IgD-negative memory B cell (primary cell): ENCODE measurements at regions not wholly inside any gene's neighbourhood (a gene's known extent, or its start where the extent isn't known, plus 50 kb on each side); places are given as distances from the start of the nearest gene placed in this dataset.

Experiments used
- H3K27ac Mint-ChIP-seq, 3 donors: one replicate each; pipeline ENCODE4 v1.8.0; 2020 to 2022; ENCODE audit warnings: mild to moderate bottlenecking in 3 of 3, mixed read lengths in 3 of 3, moderate library complexity in 1 of 3
- H3K27me3 Mint-ChIP-seq: one replicate; pipeline ENCODE4 v1.8.0; 2021; ENCODE audit warnings: mixed read lengths
- H3K36me3 Mint-ChIP-seq: one replicate; pipeline ENCODE4 v1.8.0; 2020; ENCODE audit warnings: mild to moderate bottlenecking, mixed read lengths
- H3K4me1 Mint-ChIP-seq, 3 donors: one replicate each; pipeline ENCODE4 v1.8.0; 2020 to 2022; ENCODE audit warnings: mixed read lengths in 3 of 3, mild to moderate bottlenecking in 1 of 3
- H3K4me3 Mint-ChIP-seq, 4 donors: one replicate each; pipeline ENCODE4 v1.8.0; 2020 to 2022; ENCODE audit warnings: mild to moderate bottlenecking in 4 of 4, mixed read lengths in 4 of 4, moderate library complexity in 3 of 4
- H3K9me3 Mint-ChIP-seq, 3 donors: one replicate each; pipeline ENCODE4 v1.8.0; 2020 to 2021; ENCODE audit warnings: mixed read lengths in 3 of 3, mild to moderate bottlenecking in 1 of 3

- H3K27ac Mint-ChIP-seq, result no peak overlapping the region
- H3K27me3 Mint-ChIP-seq, result no peaks in the 10 kb centered on the region
- H3K36me3 Mint-ChIP-seq, result no peaks in the 10 kb centered on the region
- H3K9me3 Mint-ChIP-seq, result peaks cover 2 to 9% (median 7%) of the 10 kb centered on the region in 3 donors
- H3K4me3 Mint-ChIP-seq, result no peak overlapping the region
- H3K4me1 Mint-ChIP-seq, result no peaks in the 10 kb centered on the region
Measured at GRCh38 chr3:180239939-180240338, 203.2 kb upstream of the PEX5L start.

DNA sequence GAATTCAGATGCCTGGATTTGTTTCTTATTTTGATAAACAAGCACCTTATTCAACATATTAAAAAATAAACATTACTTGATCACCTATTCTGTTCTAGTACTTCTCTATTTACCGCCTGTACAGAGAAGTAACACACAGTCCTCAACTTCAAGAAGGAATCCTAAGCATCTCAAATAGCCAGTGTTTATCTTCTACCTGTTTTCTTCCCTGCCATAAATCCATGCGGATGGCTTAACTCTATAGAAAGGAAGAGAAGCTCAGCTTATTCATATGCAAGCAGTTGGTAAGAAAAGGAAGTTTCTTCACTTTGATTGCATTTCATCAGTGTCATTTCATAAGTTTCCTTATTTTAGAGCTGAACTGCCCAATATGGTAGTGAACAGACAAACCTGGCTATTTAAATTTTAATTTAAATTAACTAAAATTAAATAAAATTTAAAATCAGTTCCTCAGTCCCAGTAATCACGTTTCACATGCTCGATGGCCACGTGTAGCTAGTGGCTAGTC is 210.0 kb upstream of the PEX5L start:
- H3K4me1 Mint-ChIP-seq, result no peaks in the 10 kb centered on the region
- H3K36me3 Mint-ChIP-seq, result no peaks in the 10 kb centered on the region
- no peak overlapping the region for H3K4me3 Mint-ChIP-seq
- no peaks in the 10 kb centered on the region for H3K9me3 Mint-ChIP-seq
- H3K27ac Mint-ChIP-seq, result no peak overlapping the region
- peaks cover 3% of the 10 kb centered on the region for H3K27me3 Mint-ChIP-seq

- no peak overlapping the region for H3K27ac Mint-ChIP-seq
- peaks cover 3% of the 10 kb centered on the region for H3K27me3 Mint-ChIP-seq
- no peaks in the 10 kb centered on the region for H3K36me3 Mint-ChIP-seq
- H3K4me3 Mint-ChIP-seq, result no peak overlapping the region
- H3K4me1 Mint-ChIP-seq, result no peaks in the 10 kb centered on the region
- no peaks in the 10 kb centered on the region for H3K9me3 Mint-ChIP-seq
Measured at GRCh38 chr3:180250172-180250571, 213.4 kb upstream of the PEX5L start.

- no peaks in the 10 kb centered on the region for H3K36me3 Mint-ChIP-seq
- H3K27me3 Mint-ChIP-seq, result peaks cover 3% of the 10 kb centered on the region
- H3K4me3 Mint-ChIP-seq, result no peak overlapping the region
- no peaks in the 10 kb centered on the region for H3K4me1 Mint-ChIP-seq
- H3K9me3 Mint-ChIP-seq, result peaks cover 0 to 7% (median 3%) of the 10 kb centered on the region in 3 donors
- H3K27ac Mint-ChIP-seq, result no peak overlapping the region
Measured at GRCh38 chr3:180252683-180253082, 215.9 kb upstream of the PEX5L start.

GRCh38 chr3:180253283-180253682 is 216.5 kb upstream of the PEX5L start:
- Mint-ChIP-seq H3K36me3 (no peaks in the 10 kb centered on the region), H3K4me3 (no peak overlapping the region), H3K4me1 (no peaks in the 10 kb centered on the region), H3K9me3 (peaks cover 1 to 13% (median 3%) of the 10 kb centered on the region in 3 donors), H3K27ac (no peak overlapping the region), H3K27me3 (peaks cover 3% of the 10 kb centered on the region)

GRCh38 chr3:180264479-180264878 is 227.7 kb upstream of the PEX5L start:
- H3K27me3 Mint-ChIP-seq, result no peaks in the 10 kb centered on the region
- H3K9me3 Mint-ChIP-seq, result peaks cover 5 to 22% (median 16%) of the 10 kb centered on the region in 3 donors
- no peak overlapping the region for H3K27ac Mint-ChIP-seq
- H3K36me3 Mint-ChIP-seq, result no peaks in the 10 kb centered on the region
- H3K4me1 Mint-ChIP-seq, result peaks cover 7 to 9% (median 9%) of the 10 kb centered on the region in 3 donors
- no peak overlapping the region for H3K4me3 Mint-ChIP-seq

DNA sequence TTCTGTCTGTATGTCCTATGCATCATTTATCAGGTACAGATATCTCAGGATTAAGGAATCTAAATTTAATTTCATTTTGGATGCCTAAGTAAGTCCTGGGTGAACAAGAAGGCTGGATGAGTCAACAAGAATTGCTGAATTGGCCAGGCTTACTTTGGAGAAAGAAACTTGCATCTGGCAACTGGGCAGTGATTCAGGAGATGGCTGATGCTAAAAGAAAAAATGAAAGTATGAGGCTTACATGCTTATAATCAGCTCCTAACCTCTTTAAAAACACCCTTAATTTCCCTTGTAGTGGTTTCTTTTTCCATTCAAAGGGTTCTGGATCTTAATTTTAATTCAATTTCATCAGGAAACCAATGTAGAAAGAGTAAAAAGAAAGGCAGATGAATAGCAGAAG is 228.8 kb upstream of the PEX5L start:
- peaks cover 3 to 13% (median 12%) of the 10 kb centered on the region in 3 donors for H3K9me3 Mint-ChIP-seq
- no peaks in the 10 kb centered on the region for H3K27me3 Mint-ChIP-seq
- H3K36me3 Mint-ChIP-seq, result no peaks in the 10 kb centered on the region
- no peak overlapping the region for H3K27ac Mint-ChIP-seq
- H3K4me3 Mint-ChIP-seq, result no peak overlapping the region
- H3K4me1 Mint-ChIP-seq, result peaks cover 7 to 9% (median 9%) of the 10 kb centered on the region in 3 donors

GRCh38 chr3:180267202-180267843 is 230.6 kb upstream of the PEX5L start:
- Mint-ChIP-seq H3K27me3 (no peaks in the 10 kb centered on the region), H3K9me3 (peaks cover 0 to 3% (median 2%) of the 10 kb centered on the region in 3 donors), H3K4me1 (peaks cover 7 to 9% (median 9%) of the 10 kb centered on the region in 3 donors), H3K36me3 (no peaks in the 10 kb centered on the region), H3K27ac (peak overlapping the region in 2 of 3 donors; percentile 3 to 41), H3K4me3 (peak overlapping the region in 3 of 4 donors; percentile 18 to 66 (median 31))

DNA sequence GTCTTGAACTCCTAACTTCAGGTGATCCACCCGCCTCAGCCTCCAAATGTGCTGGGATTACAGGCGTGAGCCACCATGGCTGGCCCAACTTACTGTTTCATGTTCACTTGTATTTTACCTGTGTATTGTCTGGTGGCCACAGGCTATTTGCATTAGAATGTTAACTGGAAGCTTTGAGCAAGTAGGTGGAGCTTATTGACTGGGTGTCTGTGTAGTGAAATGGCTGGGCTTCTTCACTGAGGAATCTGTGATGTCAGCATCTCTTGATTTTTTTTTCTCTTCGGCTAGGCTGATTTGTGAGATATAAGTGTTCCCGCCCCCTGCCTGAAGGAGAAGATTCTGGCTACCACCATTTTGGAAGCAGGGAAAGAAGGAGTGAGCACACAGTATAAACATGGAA is 237.8 kb upstream of the PEX5L start:
- Mint-ChIP-seq H3K27me3 (no peaks in the 10 kb centered on the region), H3K36me3 (peaks cover 3% of the 10 kb centered on the region), H3K9me3 (peaks cover 0 to 3% (median 0%) of the 10 kb centered on the region in 3 donors), H3K4me3 (no peak overlapping the region), H3K27ac (no peak overlapping the region), H3K4me1 (peaks cover 13 to 22% (median 16%) of the 10 kb centered on the region in 3 donors)

GRCh38 chr3:180275176-180275575 is 238.4 kb upstream of the PEX5L start:
- Mint-ChIP-seq H3K27ac (no peak overlapping the region), H3K27me3 (no peaks in the 10 kb centered on the region), H3K36me3 (peaks cover 3% of the 10 kb centered on the region), H3K9me3 (peaks cover 0 to 3% (median 0%) of the 10 kb centered on the region in 3 donors), H3K4me1 (peaks cover 13 to 22% (median 16%) of the 10 kb centered on the region in 3 donors), H3K4me3 (peak overlapping the region in 1 of 4 donors; percentile 33)

- Mint-ChIP-seq H3K4me1 (peaks cover 13 to 22% (median 16%) of the 10 kb centered on the region in 3 donors), H3K27ac (no peak overlapping the region), H3K27me3 (no peaks in the 10 kb centered on the region), H3K4me3 (no peak overlapping the region), H3K9me3 (peaks cover 0 to under 1% (median 0%) of the 10 kb centered on the region in 3 donors), H3K36me3 (peaks cover 3% of the 10 kb centered on the region)
Measured at GRCh38 chr3:180277041-180277440, 240.3 kb upstream of the PEX5L start.

DNA sequence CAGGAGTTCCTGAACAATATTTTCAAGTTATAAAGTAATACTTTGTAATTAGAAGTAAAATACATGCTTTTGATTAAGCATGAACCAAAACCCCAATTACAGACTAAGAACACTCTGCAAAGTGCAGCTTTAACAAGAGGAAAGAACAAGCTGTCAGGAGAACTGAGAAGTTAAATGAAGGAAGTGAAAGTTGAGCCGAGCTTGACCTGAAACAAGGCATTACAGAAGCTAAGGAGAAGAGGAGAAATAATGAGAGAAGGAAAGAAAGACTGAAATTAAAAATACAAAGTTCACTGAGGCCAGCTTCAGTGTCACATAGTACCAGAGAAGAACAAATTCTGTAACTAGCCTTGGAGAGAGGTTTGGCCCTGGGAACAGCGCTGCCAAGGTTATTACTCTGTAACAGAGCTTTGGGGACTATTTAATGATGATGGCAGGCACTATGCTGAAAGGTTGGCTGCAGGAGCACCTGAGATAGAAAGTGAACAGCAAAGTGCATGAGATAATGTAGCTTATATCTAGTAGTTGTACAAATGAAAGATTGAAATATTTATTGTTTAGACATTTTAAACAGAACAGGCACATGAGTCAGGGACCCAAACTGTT is 241.9 kb upstream of the PEX5L start:
- Mint-ChIP-seq H3K36me3 (peaks cover 3% of the 10 kb centered on the region), H3K27ac (peak overlapping the region in 2 of 3 donors; percentile 1 to 7), H3K4me1 (peaks cover 13 to 22% (median 16%) of the 10 kb centered on the region in 3 donors), H3K4me3 (peak overlapping the region in 1 of 4 donors; percentile 1), H3K27me3 (no peaks in the 10 kb centered on the region), H3K9me3 (no peaks in the 10 kb centered on the region)

DNA sequence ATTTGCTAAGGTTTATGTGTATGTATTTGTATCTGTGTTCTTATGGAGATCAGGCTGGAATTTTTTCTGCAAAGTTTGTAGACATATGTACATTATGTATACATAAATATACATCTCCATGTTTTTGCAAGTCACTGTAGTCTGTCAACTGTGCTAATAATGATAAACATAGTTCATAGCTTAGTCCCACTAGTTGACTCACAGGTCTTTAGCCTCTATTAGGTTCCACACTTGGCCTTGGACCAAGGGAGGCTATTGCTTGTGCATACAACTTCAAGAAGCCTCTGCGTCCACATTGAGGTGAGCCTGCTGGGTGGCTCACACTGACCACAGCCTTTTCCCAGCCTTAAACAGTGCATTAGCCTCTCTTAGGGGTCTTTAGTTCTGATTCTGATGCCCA is 243.8 kb upstream of the PEX5L start:
- Mint-ChIP-seq H3K4me3 (no peak overlapping the region), H3K4me1 (peaks cover 13 to 22% (median 16%) of the 10 kb centered on the region in 3 donors), H3K36me3 (no peaks in the 10 kb centered on the region), H3K27me3 (no peaks in the 10 kb centered on the region), H3K9me3 (no peaks in the 10 kb centered on the region), H3K27ac (no peak overlapping the region)

GRCh38 chr3:180282386-180282785 is 245.6 kb upstream of the PEX5L start:
- H3K4me1 Mint-ChIP-seq, result peaks cover 13 to 20% (median 16%) of the 10 kb centered on the region in 3 donors
- H3K27me3 Mint-ChIP-seq, result peaks cover 1% of the 10 kb centered on the region
- no peak overlapping the region for H3K27ac Mint-ChIP-seq
- H3K36me3 Mint-ChIP-seq, result no peaks in the 10 kb centered on the region
- H3K4me3 Mint-ChIP-seq, result no peak overlapping the region
- H3K9me3 Mint-ChIP-seq, result no peaks in the 10 kb centered on the region

DNA sequence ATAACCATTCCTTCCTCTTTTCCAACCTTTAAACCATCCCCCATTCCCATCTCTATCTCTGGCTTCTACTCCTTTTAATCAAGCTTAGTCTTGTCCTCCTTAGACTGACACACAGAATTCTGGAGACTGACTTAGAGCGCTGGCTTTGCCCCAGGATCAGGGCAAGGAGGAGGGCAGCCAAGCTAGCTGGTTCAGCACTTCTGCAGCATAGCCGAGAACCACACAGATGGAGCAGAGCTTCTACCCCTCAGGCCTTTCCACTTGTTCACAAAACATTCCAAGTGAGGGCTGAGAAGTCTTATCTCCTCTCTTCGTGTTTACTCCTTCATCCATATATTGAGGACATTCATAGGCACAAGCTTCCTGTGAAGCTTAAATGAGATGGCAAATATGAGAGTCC is 246.5 kb upstream of the PEX5L start:
- Mint-ChIP-seq H3K36me3 (no peaks in the 10 kb centered on the region), H3K9me3 (no peaks in the 10 kb centered on the region), H3K27me3 (peaks cover 1% of the 10 kb centered on the region), H3K27ac (no peak overlapping the region), H3K4me1 (peaks cover 6 to 13% (median 10%) of the 10 kb centered on the region in 3 donors), H3K4me3 (no peak overlapping the region)
